IMR-90 (cell line): ENCODE measurements at regions not wholly inside any gene's neighbourhood (a gene's known extent, or its start where the extent isn't known, plus 50 kb on each side); places are given as distances from the start of the nearest gene placed in this dataset.
"Not testable (repeated sequence)": the region's sequence is repeated elsewhere in the genome, so short reads cannot be mapped to it uniquely, and the experiment has no call there.

Experiments used
- BHLHE40 ChIP-seq: fragments of 150-350 bp; IDR thresholded peaks from 2 replicates; pipeline ENCODE4 v1.6.1; 2016; ENCODE audit warnings: mild to moderate bottlenecking, low read depth, low read length
- CEBPB ChIP-seq: IDR thresholded peaks from 2 replicates; pipeline ENCODE4 v1.6.1; 2012; ENCODE audit warnings: low read depth, low read length, improper control_type of control experiment
- CTCF ChIP-seq: conservative IDR thresholded peaks from 2 replicates; pipeline ENCODE4 v1.5.1; 2012; ENCODE audit warnings: mild to moderate bottlenecking, low read depth, low read length, improper control_type of control experiment
- MAFK ChIP-seq: IDR thresholded peaks from 2 replicates; pipeline ENCODE4 v1.6.1; 2012; ENCODE audit warnings: low read depth, low read length, improper control_type of control experiment
- MAZ ChIP-seq: IDR thresholded peaks from 2 replicates; pipeline ENCODE4 v1.6.1; 2012; ENCODE audit warnings: low read depth, mild to moderate bottlenecking, low read length, improper control_type of control experiment, moderate library complexity, borderline replicate concordance
- MXI1 ChIP-seq: IDR thresholded peaks from 2 replicates; pipeline ENCODE4 v1.6.1; 2012; ENCODE audit warnings: low read depth, mild to moderate bottlenecking, low read length, moderate library complexity, borderline replicate concordance
- NFE2L2 ChIP-seq: fragments of 150-350 bp; IDR thresholded peaks from 2 replicates; pipeline ENCODE4 v1.6.1; 2016; ENCODE audit warnings: low read depth, mild to moderate bottlenecking, low read length
- POLR2A ChIP-seq: IDR thresholded peaks from 2 replicates; pipeline ENCODE4 v1.6.1; 2012; ENCODE audit warnings: mild to moderate bottlenecking, low read depth, low read length
- RAD21 ChIP-seq: IDR thresholded peaks from 2 replicates; pipeline ENCODE4 v1.6.1; 2012; ENCODE audit warnings: low read length, improper control_type of control experiment
- RCOR1 ChIP-seq: IDR thresholded peaks from 2 replicates; pipeline ENCODE4 v1.6.1; 2012; ENCODE audit warnings: mild to moderate bottlenecking, low read length, improper control_type of control experiment; ENCODE audit not compliant: insufficient replicate concordance
- RFX5 ChIP-seq: IDR thresholded peaks from 2 replicates; pipeline ENCODE4 v1.8.0; 2012; ENCODE audit warnings: low read depth, mild to moderate bottlenecking, low read length, moderate library complexity
- USF2 ChIP-seq: fragments of 150-350 bp; IDR thresholded peaks from 2 replicates; pipeline ENCODE4 v1.6.1; 2017; ENCODE audit warnings: mild to moderate bottlenecking, antibody characterized with exemption, low read length, low read depth

GRCh38 chr18:70395771-70396170, 106.9 kb downstream of the SOCS6 start:
- not testable (repeated sequence) for TF ChIP-seq MAFK, POLR2A, CTCF, MXI1, RAD21, USF2, BHLHE40, CEBPB, NFE2L2, RCOR1, RFX5, MAZ
